HCT116 (cell line): ENCODE measurements at regions not wholly inside any gene's neighbourhood (a gene's known extent, or its start where the extent isn't known, plus 50 kb on each side); places are given as distances from the start of the nearest gene placed in this dataset.

Experiments
- ATAC-seq: fragments of 200-7000 bp; cut with Tn5 transposase; 2 replicates; pipeline ENCODE4 v1.9.1; 2020; ENCODE audit warnings: mild to moderate bottlenecking, moderate library complexity
- BruUV-seq: library from RNA; stranded (reverse); fragments of 400-500 nt; replicated peaks from 2 replicates; lab custom pipeline; 2021; lab: Mats Ljungman, UMichigan
- CTCF ChIA-PET: fragments of 300-600 bp; sonication (Branson Sonifier 250); formaldehyde crosslinking; loops from one replicate; lab custom pipeline; 2021; ENCODE audit warnings: antibody characterized with exemption; lab: Charles Lee
- POLR2A ChIA-PET: fragments of 300-600, 350-600 bp; sonication (Branson Sonifier 250); formaldehyde crosslinking; loops from one replicate; lab custom pipeline; 2021; ENCODE audit warnings: antibody characterized with exemption; lab: Charles Lee
- RAD21 ChIA-PET, 2 experiments: fragments of 300-600 bp; sonication (Branson Sonifier 250); formaldehyde crosslinking; loops; one replicate each; lab custom pipeline; 2023; ENCODE audit warnings: low total read pairs in 2 of 2; ENCODE audit not compliant: uncharacterized antibody in 2 of 2, unreplicated experiment in 2 of 2, low non-redundant PET in 1 of 2; lab: Charles Lee
- DNase-seq: peaks from one replicate; pipeline ENCODE4 v3.0.0-alpha.2; 2010; ENCODE audit warnings: low read depth, low spot score
- H2AFZ ChIP-seq: fragments of 200-600 bp; shearing (Covaris generic), sonication (generic); 2 replicates; pipeline ENCODE4 v1.6.1; 2017; ENCODE audit warnings: low read depth, mixed run types, mixed read lengths, antibody characterized with exemption, low read length; ENCODE audit not compliant: poor library complexity, severe bottlenecking
- H3K27ac ChIP-seq: 2 replicates; pipeline ENCODE4 v1.5.1; 2012; ENCODE audit warnings: low read depth, low read length
- H3K27me3 ChIP-seq: fragments of 200-600 bp; sonication (generic); 2 replicates; pipeline ENCODE4 v1.6.1; 2016; ENCODE audit warnings: mixed run types, low read length, mixed read lengths; ENCODE audit not compliant: insufficient read depth
- H3K36me3 ChIP-seq, 2 experiments: fragments of 200-500 bp in 1 of 2; fragments of 200-600 bp in 1 of 2; sonication (Bioruptor generic) in 1 of 2; sonication (generic) in 1 of 2; 2 replicates each; pipeline versions ENCODE4 v1.5.1 to v1.6.1; 2014 to 2016; ENCODE audit warnings: low read length in 2 of 2, inconsistent platforms in 1 of 2, mixed read lengths in 1 of 2, mixed run types in 1 of 2; ENCODE audit not compliant: insufficient read depth in 2 of 2, control insufficient read depth in 1 of 2
- H3K4me1 ChIP-seq, 2 experiments: fragments of 200-600 bp in 1 of 2; sonication (generic) in 1 of 2; 2 replicates each; pipeline versions ENCODE4 v1.5.1 to v1.6.1; 2012 to 2017; ENCODE audit warnings: low read length in 2 of 2, inconsistent platforms in 1 of 2, mild to moderate bottlenecking in 1 of 2, mixed read lengths in 1 of 2, mixed run types in 1 of 2, moderate library complexity in 1 of 2; ENCODE audit not compliant: insufficient read depth in 2 of 2, control insufficient read depth in 1 of 2
- H3K4me2 ChIP-seq: fragments of 200-600 bp; sonication (generic); 2 replicates; pipeline ENCODE4 v1.6.1; 2017; ENCODE audit warnings: mixed run types, low read length, mixed read lengths
- H3K4me3 ChIP-seq, 2 experiments: fragments of 200-600 bp in 1 of 2; sonication (generic) in 1 of 2; replicated peaks in 1 of 2; 2 replicates each; pipeline ENCODE4 v1.5.1; 2011 to 2016; ENCODE audit warnings: low read length in 2 of 2, control low read depth in 1 of 2, low read depth in 1 of 2, mild to moderate bottlenecking in 1 of 2, mixed read lengths in 1 of 2, mixed run types in 1 of 2
- H3K79me2 ChIP-seq: fragments of 200-600 bp; sonication (generic); 2 replicates; pipeline ENCODE4 v1.6.1; 2017; ENCODE audit warnings: mild to moderate bottlenecking, mixed run types, low read length, moderate library complexity, mixed read lengths; ENCODE audit not compliant: insufficient read depth
- H3K9ac ChIP-seq: fragments of 200-600 bp; sonication (generic); 2 replicates; pipeline ENCODE4 v1.6.1; 2016; ENCODE audit warnings: low read length, mixed read lengths
- H3K9me2 ChIP-seq: fragments of 200-600 bp; sonication (generic), shearing (Covaris generic); 2 replicates; pipeline ENCODE4 v1.6.1; 2017; ENCODE audit warnings: mixed run types, mild to moderate bottlenecking, moderate library complexity; ENCODE audit not compliant: insufficient read depth
- H3K9me3 ChIP-seq, 2 experiments: fragments of 200-500 bp in 1 of 2; fragments of 200-600 bp in 1 of 2; sonication (Bioruptor generic) in 1 of 2; sonication (generic) in 1 of 2; 2 replicates each; pipeline ENCODE4 v1.6.1; 2014 to 2017; ENCODE audit warnings: low read length in 2 of 2, mixed read lengths in 2 of 2, inconsistent platforms in 1 of 2, low read depth in 1 of 2, mild to moderate bottlenecking in 1 of 2, mixed run types in 1 of 2, moderate library complexity in 1 of 2; ENCODE audit not compliant: control insufficient read depth in 1 of 2, insufficient read depth in 1 of 2
- H4K20me1 ChIP-seq: fragments of 200-600 bp; sonication (generic), shearing (Covaris generic); 2 replicates; pipeline ENCODE4 v1.6.1; 2017; ENCODE audit warnings: mixed run types, mild to moderate bottlenecking, moderate library complexity; ENCODE audit not compliant: insufficient read depth
- CTCF ChIP-seq, 3 experiments: fragments of 200-600 bp in 1 of 3; sonication (generic) in 1 of 3; IDR thresholded peaks in 2 of 3; conservative IDR thresholded peaks in 1 of 3; 2 replicates each; pipeline ENCODE4 v1.5.1; 2012 to 2017; ENCODE audit warnings: low read depth in 2 of 3, low read length in 2 of 3, antibody characterized with exemption in 1 of 3, borderline replicate concordance in 1 of 3, control low read depth in 1 of 3, mild to moderate bottlenecking in 1 of 3, mixed read lengths in 1 of 3, mixed run types in 1 of 3, moderate library complexity in 1 of 3; ENCODE audit not compliant: insufficient read depth in 1 of 3
- EZH2phosphoT487 ChIP-seq: fragments of 200-600 bp; IDR thresholded peaks from 2 replicates; pipeline ENCODE4 v1.6.1; 2018; ENCODE audit warnings: antibody characterized with exemption, borderline replicate concordance
- FOSL1 ChIP-seq: IDR thresholded peaks from 2 replicates; pipeline ENCODE4 v1.6.1; 2012; ENCODE audit warnings: low read depth
- REST ChIP-seq: IDR thresholded peaks from 2 replicates; pipeline ENCODE4 v1.6.1; 2012; ENCODE audit warnings: low read depth
- SP1 ChIP-seq: IDR thresholded peaks from 2 replicates; pipeline ENCODE4 v1.6.1; 2012; ENCODE audit warnings: low read depth
- SRF ChIP-seq: IDR thresholded peaks from 2 replicates; pipeline ENCODE4 v1.6.1; 2012; ENCODE audit warnings: low read depth
- TCF7L2 ChIP-seq: IDR thresholded peaks from 2 replicates; pipeline ENCODE4 v1.7.0; 2011; ENCODE audit warnings: borderline replicate concordance, inconsistent platforms; ENCODE audit not compliant: insufficient read depth, insufficient read length; ENCODE audit errors: extremely low read depth
- ZBTB33 ChIP-seq: IDR thresholded peaks from 2 replicates; pipeline ENCODE4 v1.6.1; 2011; ENCODE audit warnings: mild to moderate bottlenecking, low read length, moderate library complexity; ENCODE audit not compliant: insufficient replicate concordance; ENCODE audit errors: extremely low read depth
- ZNF274 ChIP-seq: fragments of 200-500 bp; sonication (Bioruptor generic); IDR thresholded peaks from 2 replicates; pipeline ENCODE4 v1.6.1; 2014; ENCODE audit warnings: mild to moderate bottlenecking, low read depth, low read length, inconsistent platforms
- intact Hi-C: fragments of 100-400 bp; cut with micrococcal nuclease; formaldehyde crosslinking; loops from 2 replicates; pipeline ENCODE4 v1.10.0; 2022

- ATAC-seq: no peak
- Histone ChIP-seq H3K27me3 (peaks cover 25% of the 10 kb centered on the region; the same call in 1 of the 2 replicates), H3K9ac (no peak overlapping the region), H3K4me3 (no peak overlapping the region), H3K9me3 (no peaks in the 10 kb centered on the region), H3K36me3 (no peaks in the 10 kb centered on the region), H3K79me2 (no peaks in the 10 kb centered on the region), H3K4me2 (no peak overlapping the region), H3K9me2 (no peaks in the 10 kb centered on the region), H3K27ac (no peak overlapping the region), H2AFZ (no peak overlapping the region), H4K20me1 (no peaks in the 10 kb centered on the region), H3K4me1 (no peaks in the 10 kb centered on the region)
- ChIA-PET POLR2A (no interaction called here), CTCF (no interaction called here), RAD21 (no interaction called here)
- no peak for TF ChIP-seq ZNF274
- no peak for TF ChIP-seq CTCF (IDR thresholded peaks at IDR 0.05 in 2 of 3, conservative IDR thresholded peaks at IDR 0.05 in 1 of 3; ENCODE audit: borderline replicate concordance in 1 of 3, insufficient read depth in 1 of 3, low read depth in 2 of 3, low read length in 2 of 3)
- TF ChIP-seq REST: no peak
- TF ChIP-seq ZBTB33: no peak
- TF ChIP-seq FOSL1: no peak
- TF ChIP-seq EZH2phosphoT487: no peak
- TF ChIP-seq TCF7L2: no peak
- no peak for TF ChIP-seq SP1
- TF ChIP-seq SRF: no peak
- BruUV-seq: no TSS peak
- DNase-seq: no peak
- intact Hi-C loops: no loop called here
Observed at GRCh38 chr7:153070141-153070540, 310.6 kb downstream of the ACTR3B start.
